Astrocyte (in vitro differentiated cells and primary cell): ENCODE measurements at regions not wholly inside any gene's neighbourhood (a gene's known extent, or its start where the extent isn't known, plus 50 kb on each side); places are given as distances from the start of the nearest gene placed in this dataset.

Experiments used
- CTCF ChIP-seq: IDR thresholded peaks from 2 replicates; pipeline ENCODE4 v1.5.1; 2011; ENCODE audit warnings: low read depth, mild to moderate bottlenecking, inconsistent platforms, low read length, moderate library complexity; ENCODE audit not compliant: insufficient read depth
- EZH2 ChIP-seq: IDR thresholded peaks from 2 replicates; pipeline ENCODE4 v1.6.1; 2012; ENCODE audit warnings: mild to moderate bottlenecking, low read length, inconsistent platforms; ENCODE audit not compliant: insufficient read depth

- TF ChIP-seq CTCF (no peak), EZH2 (no peak)
These were observed 152.4 kb downstream of the RAB11FIP2 start for GRCh38 chr10:117894339-117894738.
